SK-N-SH treated with all-trans-retinoic acid at 6 μM for 48 hours (cell line): ENCODE measurements at regions not wholly inside any gene's neighbourhood (a gene's known extent, or its start where the extent isn't known, plus 50 kb on each side); places are given as distances from the start of the nearest gene placed in this dataset.

Experiments used
- ATAC-seq: fragments of 200-7000 bp; cut with Tn5 transposase; 3 replicates; pipeline ENCODE4 v1.9.1; 2020; ENCODE audit warnings: mild to moderate bottlenecking, moderate library complexity
- ARNTL ChIP-seq: fragments of 450-650 bp; formaldehyde crosslinking; IDR thresholded peaks from 2 replicates; pipeline ENCODE4 v1.5.0; 2020; ENCODE audit warnings: low read depth, mild to moderate bottlenecking, moderate library complexity, borderline replicate concordance
- BACH2 ChIP-seq: fragments of 250-450 bp; sonication (Bioruptor Pico); IDR thresholded peaks from 2 replicates; pipeline ENCODE4 v1.9.0; 2021; ENCODE audit warnings: mild to moderate bottlenecking, borderline replicate concordance
- CREB5 ChIP-seq: fragments of 250-450 bp; sonication (Bioruptor Pico); IDR thresholded peaks from 2 replicates; pipeline ENCODE4 v1.5.1; 2020; ENCODE audit warnings: low read depth, mild to moderate bottlenecking, moderate library complexity
- CSDC2 ChIP-seq: fragments of 250-450 bp; sonication (Bioruptor Pico); IDR thresholded peaks from 2 replicates; pipeline ENCODE4 v1.5.0; 2020; ENCODE audit warnings: mild to moderate bottlenecking, moderate library complexity
- CSRNP3 ChIP-seq: fragments of 250-450 bp; sonication (Bioruptor Pico); IDR thresholded peaks from 2 replicates; pipeline ENCODE4 v1.5.1; 2021; ENCODE audit warnings: mild to moderate bottlenecking, moderate library complexity
- ESRRG ChIP-seq: fragments of 250-450 bp; sonication (Bioruptor Pico); IDR thresholded peaks from 2 replicates; pipeline ENCODE4 v1.6.1; 2021; ENCODE audit warnings: mild to moderate bottlenecking
- GLIS3 ChIP-seq: fragments of 250-450 bp; sonication (Bioruptor Pico); IDR thresholded peaks from 2 replicates; pipeline ENCODE4 v1.5.0; 2020; ENCODE audit warnings: mild to moderate bottlenecking, moderate library complexity
- ISL1 ChIP-seq: fragments of 250-450 bp; sonication (Bioruptor Pico); IDR thresholded peaks from 2 replicates; pipeline ENCODE4 v2.1.2; 2022; ENCODE audit warnings: mild to moderate bottlenecking, moderate library complexity
- OSR1 ChIP-seq: fragments of 250-450 bp; sonication (Bioruptor Pico); IDR thresholded peaks from 2 replicates; pipeline ENCODE4 v1.8.0; 2022; ENCODE audit warnings: moderate library complexity, mild to moderate bottlenecking, inconsistent platforms
- PATZ1 ChIP-seq: fragments of 250-450 bp; sonication (Bioruptor Pico); IDR thresholded peaks from 2 replicates; pipeline ENCODE4 v1.8.0; 2020; ENCODE audit warnings: mild to moderate bottlenecking, moderate library complexity, borderline replicate concordance
- POU6F1 ChIP-seq: fragments of 250-450 bp; sonication (Bioruptor Pico); IDR thresholded peaks from 2 replicates; pipeline ENCODE4 v1.8.0; 2021; ENCODE audit warnings: low read depth, mild to moderate bottlenecking, moderate library complexity, borderline replicate concordance
- PPARA ChIP-seq: fragments of 250-450 bp; sonication (Bioruptor Pico); IDR thresholded peaks from 2 replicates; pipeline ENCODE4 v1.5.0; 2020; ENCODE audit warnings: mild to moderate bottlenecking, borderline replicate concordance
- RARB ChIP-seq: fragments of 250-450 bp; sonication (Bioruptor Pico); IDR thresholded peaks from 2 replicates; pipeline ENCODE4 v1.8.0; 2021; ENCODE audit warnings: mild to moderate bottlenecking, moderate library complexity
- SNAI2 ChIP-seq: fragments of 250-450 bp; sonication (Bioruptor Pico); IDR thresholded peaks from 2 replicates; pipeline ENCODE4 v1.5.0; 2020; ENCODE audit warnings: mild to moderate bottlenecking, moderate library complexity
- TCF4 ChIP-seq: fragments of 250-450 bp; sonication (Bioruptor Pico); IDR thresholded peaks from 2 replicates; pipeline ENCODE4 v1.8.0; 2021; ENCODE audit warnings: mild to moderate bottlenecking, moderate library complexity, borderline replicate concordance
- TOX ChIP-seq: fragments of 250-450 bp; sonication (Bioruptor Pico); IDR thresholded peaks from 2 replicates; pipeline ENCODE4 v1.8.0; 2021; ENCODE audit warnings: mild to moderate bottlenecking, moderate library complexity, borderline replicate concordance
- TSHZ2 ChIP-seq: fragments of 250-450 bp; sonication (Bioruptor Pico); IDR thresholded peaks from 2 replicates; pipeline ENCODE4 v1.5.0; 2020; ENCODE audit warnings: mild to moderate bottlenecking, moderate library complexity
- ZC3H10 ChIP-seq: fragments of 250-450 bp; sonication (Bioruptor Pico); IDR thresholded peaks from 2 replicates; pipeline ENCODE4 v1.5.1; 2021; ENCODE audit warnings: mild to moderate bottlenecking, moderate library complexity
- ZFP3 ChIP-seq: fragments of 250-450 bp; sonication (Bioruptor Pico); IDR thresholded peaks from 2 replicates; pipeline ENCODE4 v1.5.0; 2020; ENCODE audit warnings: mild to moderate bottlenecking, moderate library complexity
- ZFP30 ChIP-seq: fragments of 450-650 bp; formaldehyde crosslinking; IDR thresholded peaks from 2 replicates; pipeline ENCODE4 v1.5.0; 2022; ENCODE audit warnings: mild to moderate bottlenecking, moderate library complexity
- ZNF565 ChIP-seq: fragments of 450-650 bp; formaldehyde crosslinking; conservative IDR thresholded peaks from 2 replicates; pipeline ENCODE4 v1.5.0; 2020; ENCODE audit warnings: low read depth, mild to moderate bottlenecking, moderate library complexity
- ZNF70 ChIP-seq: fragments of 450-650 bp; formaldehyde crosslinking; IDR thresholded peaks from 2 replicates; pipeline ENCODE4 v1.5.0; 2020; ENCODE audit warnings: mild to moderate bottlenecking, moderate library complexity

- TF ChIP-seq BACH2 (CRISPR knock-in tag): no peak
- no peak for TF ChIP-seq RARB (CRISPR knock-in tag)
- TF ChIP-seq TOX (CRISPR knock-in tag): no peak
- no peak for TF ChIP-seq TSHZ2 (CRISPR knock-in tag)
- TF ChIP-seq GLIS3 (CRISPR knock-in tag): no peak
- TF ChIP-seq PATZ1 (CRISPR knock-in tag): no peak
- no peak for TF ChIP-seq ZNF70 (CRISPR knock-in tag)
- no peak for TF ChIP-seq ISL1 (CRISPR knock-in tag)
- no peak for TF ChIP-seq ZC3H10 (CRISPR knock-in tag)
- no peak for TF ChIP-seq ZFP3
- no peak for TF ChIP-seq ESRRG (CRISPR knock-in tag)
- no peak for TF ChIP-seq ARNTL (CRISPR knock-in tag)
- TF ChIP-seq POU6F1: no peak
- no peak for TF ChIP-seq ZNF565
- TF ChIP-seq CREB5 (CRISPR knock-in tag): no peak
- TF ChIP-seq CSDC2: no peak
- no peak for TF ChIP-seq SNAI2
- no peak for ATAC-seq
Measured at GRCh38 chr4:81314897-81315470, 100.0 kb upstream of the PRKG2 start.

- ATAC-seq: no peak
- no peak for TF ChIP-seq CREB5 (CRISPR knock-in tag)
- no peak for TF ChIP-seq RARB (CRISPR knock-in tag)
- no peak for TF ChIP-seq ZNF70 (CRISPR knock-in tag)
- TF ChIP-seq TOX (CRISPR knock-in tag): no peak
- TF ChIP-seq BACH2 (CRISPR knock-in tag): no peak
- no peak for TF ChIP-seq OSR1 (CRISPR knock-in tag)
- TF ChIP-seq POU6F1: no peak
- TF ChIP-seq CSDC2: no peak
- TF ChIP-seq ZC3H10 (CRISPR knock-in tag): no peak
- no peak for TF ChIP-seq PPARA (CRISPR knock-in tag)
- no peak for TF ChIP-seq ZFP30 (CRISPR knock-in tag)
- no peak for TF ChIP-seq TSHZ2 (CRISPR knock-in tag)
- TF ChIP-seq TCF4 (CRISPR knock-in tag): no peak
- no peak for TF ChIP-seq ZFP3
- TF ChIP-seq ZNF565: no peak
- TF ChIP-seq CSRNP3 (CRISPR knock-in tag): no peak
- TF ChIP-seq ISL1 (CRISPR knock-in tag): no peak
- no peak for TF ChIP-seq GLIS3 (CRISPR knock-in tag)
- TF ChIP-seq, all 23 proteins: peak for 0
Measured at GRCh38 chr4:81314196-81314896, 99.3 kb upstream of the PRKG2 start.
